HG02642 (cell line): ENCODE measurements at regions not wholly inside any gene's neighbourhood (a gene's known extent, or its start where the extent isn't known, plus 50 kb on each side); places are given as distances from the start of the nearest gene placed in this dataset.

Source experiments
- ATAC-seq: cut with Tn5 transposase; IDR thresholded peaks from one replicate; pipeline ENCODE4 v1.9.1; 2021; ENCODE audit warnings: mild to moderate bottlenecking; ENCODE audit not compliant: unreplicated experiment, poor library complexity

GRCh38 chr10:117942226-117942625 is 104.5 kb downstream of the RAB11FIP2 start:
- no peak for ATAC-seq

GRCh38 chr10:117944676-117945447 is 101.9 kb downstream of the RAB11FIP2 start:
- no peak for ATAC-seq

- no peak for ATAC-seq
These were observed 101.1 kb downstream of the RAB11FIP2 start for GRCh38 chr10:117945651-117946050.

- no peak for ATAC-seq
These were observed 100.1 kb downstream of the RAB11FIP2 start for GRCh38 chr10:117946525-117947070.

- no peak for ATAC-seq
These were observed 98.2 kb downstream of the RAB11FIP2 start for GRCh38 chr10:117948493-117948892.

GRCh38 chr10:117950408-117950807 is 96.3 kb downstream of the RAB11FIP2 start:
- ATAC-seq, result no peak
